SJSA1 (cell line): ENCODE measurements at regions not wholly inside any gene's neighbourhood (a gene's known extent, or its start where the extent isn't known, plus 50 kb on each side); places are given as distances from the start of the nearest gene placed in this dataset.

Source experiments
- DNase-seq, 2 experiments: peaks; one replicate each; pipeline ENCODE4 v3.0.0-alpha.2; 2015 to 2020; ENCODE audit warnings: low spot score in 2 of 2, low read depth in 1 of 2
- H3K27ac ChIP-seq: fragments of 250-450 bp; sonication (Bioruptor Pico); 2 replicates; pipeline ENCODE4 v1.5.1; 2020; ENCODE audit warnings: mild to moderate bottlenecking, moderate library complexity
- H3K27me3 ChIP-seq: fragments of 250-450 bp; sonication (Bioruptor Pico); replicated peaks from 2 replicates; pipeline ENCODE4 v1.5.1; 2020; ENCODE audit warnings: mild to moderate bottlenecking, moderate library complexity
- H3K36me3 ChIP-seq: fragments of 250-450 bp; sonication (Bioruptor Pico); 2 replicates; pipeline ENCODE4 v1.5.1; 2020; ENCODE audit warnings: mild to moderate bottlenecking
- H3K4me1 ChIP-seq: fragments of 250-450 bp; sonication (Bioruptor Pico); replicated peaks from 2 replicates; pipeline ENCODE4 v1.6.1; 2021; ENCODE audit warnings: mild to moderate bottlenecking
- H3K4me3 ChIP-seq: fragments of 250-450 bp; sonication (Bioruptor Pico); 2 replicates; pipeline ENCODE4 v1.5.1; 2020; ENCODE audit warnings: mild to moderate bottlenecking
- H3K9me3 ChIP-seq: fragments of 250-450 bp; sonication (Bioruptor Pico); replicated peaks from 2 replicates; pipeline ENCODE4 v1.5.1; 2020; ENCODE audit warnings: mild to moderate bottlenecking

GRCh38 chr16:8258523-8258922 is 331.8 kb downstream of the TMEM114 start:
- Histone ChIP-seq H3K9me3 (no peaks in the 10 kb centered on the region), H3K4me3 (no peak overlapping the region), H3K27ac (no peak overlapping the region), H3K36me3 (no peaks in the 10 kb centered on the region), H3K27me3 (no peaks in the 10 kb centered on the region), H3K4me1 (no peaks in the 10 kb centered on the region)
- no peak for DNase-seq

GRCh38 chr16:8257561-8257960 is 332.8 kb downstream of the TMEM114 start:
- H3K27ac ChIP-seq = no peak overlapping the region
- no peak for DNase-seq
- H3K4me3 ChIP-seq = no peak overlapping the region
- no peaks in the 10 kb centered on the region for H3K9me3 ChIP-seq
- H3K4me1 ChIP-seq = no peaks in the 10 kb centered on the region
- no peaks in the 10 kb centered on the region for H3K27me3 ChIP-seq
- no peaks in the 10 kb centered on the region for H3K36me3 ChIP-seq

- Histone ChIP-seq H3K9me3 (no peaks in the 10 kb centered on the region), H3K27me3 (no peaks in the 10 kb centered on the region), H3K36me3 (no peaks in the 10 kb centered on the region), H3K4me1 (no peaks in the 10 kb centered on the region), H3K27ac (no peak overlapping the region), H3K4me3 (no peak overlapping the region)
- no peak for DNase-seq
These were observed 335.9 kb downstream of the TMEM114 start for GRCh38 chr16:8254405-8254804.

- Histone ChIP-seq H3K9me3 (no peaks in the 10 kb centered on the region), H3K27me3 (no peaks in the 10 kb centered on the region), H3K4me1 (no peaks in the 10 kb centered on the region), H3K36me3 (no peaks in the 10 kb centered on the region), H3K4me3 (no peak overlapping the region), H3K27ac (no peak overlapping the region)
- no peak for DNase-seq
These were observed 336.6 kb downstream of the TMEM114 start for GRCh38 chr16:8253718-8254117.

GRCh38 chr16:8251727-8252126 is 338.6 kb downstream of the TMEM114 start:
- no peak overlapping the region for H3K4me3 ChIP-seq
- no peaks in the 10 kb centered on the region for H3K9me3 ChIP-seq
- H3K4me1 ChIP-seq = no peaks in the 10 kb centered on the region
- no peak for DNase-seq
- H3K36me3 ChIP-seq = no peaks in the 10 kb centered on the region
- no peak overlapping the region for H3K27ac ChIP-seq
- no peaks in the 10 kb centered on the region for H3K27me3 ChIP-seq

- DNase-seq = no peak
- no peaks in the 10 kb centered on the region for H3K9me3 ChIP-seq
These were observed 339.0 kb downstream of the TMEM114 start for GRCh38 chr16:8251298-8251697.

GRCh38 chr16:8247993-8248392 is 342.3 kb downstream of the TMEM114 start:
- Histone ChIP-seq H3K9me3 (no peaks in the 10 kb centered on the region), H3K27ac (no peak overlapping the region), H3K27me3 (no peaks in the 10 kb centered on the region), H3K4me3 (no peak overlapping the region), H3K4me1 (no peaks in the 10 kb centered on the region), H3K36me3 (no peaks in the 10 kb centered on the region)
- no peak for DNase-seq

More at GRCh38 chr16:8251298-8251697, 339.0 kb downstream of the TMEM114 start:
- Histone ChIP-seq H3K27ac (no peak overlapping the region), H3K27me3 (no peaks in the 10 kb centered on the region), H3K36me3 (no peaks in the 10 kb centered on the region), H3K4me3 (no peak overlapping the region), H3K4me1 (no peaks in the 10 kb centered on the region)

- Histone ChIP-seq H3K4me3 (no peak overlapping the region), H3K27ac (no peak overlapping the region), H3K36me3 (no peaks in the 10 kb centered on the region), H3K9me3 (no peaks in the 10 kb centered on the region), H3K27me3 (no peaks in the 10 kb centered on the region), H3K4me1 (no peaks in the 10 kb centered on the region)
- no peak for DNase-seq
These were observed 346.3 kb downstream of the TMEM114 start for GRCh38 chr16:8243981-8244380.

GRCh38 chr16:8241408-8241807 is 348.9 kb downstream of the TMEM114 start:
- Histone ChIP-seq H3K4me3 (no peak overlapping the region), H3K9me3 (no peaks in the 10 kb centered on the region), H3K4me1 (no peaks in the 10 kb centered on the region), H3K36me3 (no peaks in the 10 kb centered on the region), H3K27me3 (no peaks in the 10 kb centered on the region), H3K27ac (no peak overlapping the region)
- DNase-seq = no peak

GRCh38 chr16:8239443-8239842 is 350.9 kb downstream of the TMEM114 start:
- H3K36me3 ChIP-seq = no peaks in the 10 kb centered on the region
- H3K27ac ChIP-seq = no peak overlapping the region
- no peaks in the 10 kb centered on the region for H3K27me3 ChIP-seq
- DNase-seq = no peak
- H3K4me3 ChIP-seq = no peak overlapping the region
- no peaks in the 10 kb centered on the region for H3K9me3 ChIP-seq
- H3K4me1 ChIP-seq = no peaks in the 10 kb centered on the region

GRCh38 chr16:8237452-8237851 is 352.9 kb downstream of the TMEM114 start:
- H3K27me3 ChIP-seq = no peaks in the 10 kb centered on the region
- H3K9me3 ChIP-seq = no peaks in the 10 kb centered on the region
- no peaks in the 10 kb centered on the region for H3K36me3 ChIP-seq
- no peak overlapping the region for H3K4me3 ChIP-seq
- H3K27ac ChIP-seq = no peak overlapping the region
- no peak for DNase-seq
- no peaks in the 10 kb centered on the region for H3K4me1 ChIP-seq

- no peak for DNase-seq
- Histone ChIP-seq H3K27ac (no peak overlapping the region), H3K4me3 (no peak overlapping the region)
These were observed 353.5 kb downstream of the TMEM114 start for GRCh38 chr16:8236816-8237215.

GRCh38 chr16:8230497-8230896 is 359.8 kb downstream of the TMEM114 start:
- Histone ChIP-seq H3K27me3 (no peaks in the 10 kb centered on the region; the same call in 1 of the 2 replicates), H3K36me3 (no peaks in the 10 kb centered on the region), H3K4me3 (no peak overlapping the region), H3K4me1 (no peaks in the 10 kb centered on the region), H3K27ac (no peak overlapping the region), H3K9me3 (no peaks in the 10 kb centered on the region)
- DNase-seq = no peak

More at GRCh38 chr16:8236816-8237215, 353.5 kb downstream of the TMEM114 start:
- Histone ChIP-seq H3K4me1 (no peaks in the 10 kb centered on the region), H3K36me3 (no peaks in the 10 kb centered on the region), H3K9me3 (no peaks in the 10 kb centered on the region), H3K27me3 (no peaks in the 10 kb centered on the region; the same call in 1 of the 2 replicates)

GRCh38 chr16:8229011-8229520 is 361.2 kb downstream of the TMEM114 start:
- Histone ChIP-seq H3K9me3 (no peaks in the 10 kb centered on the region), H3K36me3 (no peaks in the 10 kb centered on the region), H3K4me1 (no peaks in the 10 kb centered on the region), H3K27me3 (no peaks in the 10 kb centered on the region; the same call in 1 of the 2 replicates), H3K27ac (no peak overlapping the region), H3K4me3 (no peak overlapping the region)
- no peak for DNase-seq

GRCh38 chr16:8217201-8217600 is 373.1 kb downstream of the TMEM114 start:
- no peak for DNase-seq
- no peaks in the 10 kb centered on the region for H3K27me3 ChIP-seq
- H3K4me1 ChIP-seq = no peaks in the 10 kb centered on the region
- no peak overlapping the region for H3K27ac ChIP-seq
- H3K36me3 ChIP-seq = no peaks in the 10 kb centered on the region
- no peaks in the 10 kb centered on the region; the same call in 1 of the 2 replicates for H3K9me3 ChIP-seq
- no peak overlapping the region for H3K4me3 ChIP-seq
